Endothelial cell of umbilical vein (primary cell): ENCODE measurements at regions not wholly inside any gene's neighbourhood (a gene's known extent, or its start where the extent isn't known, plus 50 kb on each side); places are given as distances from the start of the nearest gene placed in this dataset.

Experiments
- BruUV-seq: library from RNA; stranded (reverse); fragments of 400-500 nt; replicated peaks from 2 replicates; lab custom pipeline; 2021; lab: Mats Ljungman, UMichigan
- CTCF ChIA-PET: fragments of 300-600, 350-600 bp; sonication (Branson Sonifier 250); formaldehyde crosslinking; loops from one replicate; lab custom pipeline; 2021; ENCODE audit warnings: antibody characterized with exemption, inconsistent platforms; lab: Charles Lee
- POLR2A ChIA-PET: fragments of 300-600, 350-600 bp; sonication (Branson Sonifier 250); formaldehyde crosslinking; loops from one replicate; lab custom pipeline; 2021; ENCODE audit warnings: antibody characterized with exemption, inconsistent platforms; lab: Charles Lee
- DNase-seq: peaks from one replicate; pipeline ENCODE4 v3.0.0-alpha.2; 2011; ENCODE audit warnings: low read depth, low spot score
- FAIRE-seq: peaks from 2 replicates; lab custom pipeline; 2011; peaks lifted over from hg19 to GRCh38; lab: Jason Lieb, UNC
- H2AFZ ChIP-seq: 2 replicates; pipeline ENCODE4 v1.6.0; 2012; ENCODE audit warnings: low read depth, low read length, control low read depth, inconsistent platforms
- H3K27ac ChIP-seq: 2 replicates; pipeline ENCODE4 v1.5.1; 2011; ENCODE audit warnings: low read depth, mild to moderate bottlenecking, control low read depth, low read length, moderate library complexity; ENCODE audit not compliant: insufficient read depth
- H3K27me3 ChIP-seq, 2 experiments: 2 replicates each; pipeline versions ENCODE4 v1.6.0 to v1.6.1; 2011; ENCODE audit warnings: low read length in 2 of 2, mixed read lengths in 1 of 2; ENCODE audit not compliant: control insufficient read depth in 2 of 2, insufficient read depth in 2 of 2
- H3K36me3 ChIP-seq, 2 experiments: 2 replicates in 1 of 2; 3 replicates in 1 of 2; pipeline ENCODE4 v1.5.1; 2011; ENCODE audit warnings: low read length in 2 of 2, mild to moderate bottlenecking in 1 of 2, moderate library complexity in 1 of 2; ENCODE audit not compliant: control insufficient read depth in 2 of 2, insufficient read depth in 2 of 2; ENCODE audit errors: extremely low read depth in 1 of 2
- H3K4me1 ChIP-seq: 3 replicates; pipeline ENCODE4 v1.5.1; 2011; ENCODE audit warnings: mild to moderate bottlenecking, low read length; ENCODE audit not compliant: control insufficient read depth, insufficient read depth; ENCODE audit errors: extremely low read depth
- H3K4me2 ChIP-seq: 2 replicates; pipeline ENCODE4 v1.6.1; 2011; ENCODE audit warnings: low read length, control low read depth, mixed read lengths; ENCODE audit not compliant: insufficient read depth
- H3K4me3 ChIP-seq, 3 experiments: fragments of 200-600 bp in 1 of 3; sonication (generic), shearing (Covaris generic) in 1 of 3; replicated peaks in 1 of 3; 2 replicates each; pipeline ENCODE4 v1.5.1; 2011 to 2016; ENCODE audit warnings: control low read depth in 3 of 3, low read length in 3 of 3, mild to moderate bottlenecking in 2 of 3, inconsistent platforms in 1 of 3, low read depth in 1 of 3, moderate library complexity in 1 of 3; ENCODE audit not compliant: insufficient read depth in 1 of 3
- H3K79me2 ChIP-seq: 2 replicates; pipeline ENCODE4 v1.6.0; 2012; ENCODE audit warnings: low read length, inconsistent platforms; ENCODE audit not compliant: control insufficient read depth, insufficient read depth
- H3K9ac ChIP-seq: replicated peaks from 2 replicates; pipeline ENCODE3; 2011; ENCODE audit warnings: low read length, control low read depth; ENCODE audit not compliant: insufficient read depth; ENCODE audit errors: extremely low read depth
- H3K9me1 ChIP-seq: replicated peaks from 3 replicates; pipeline ENCODE4 v1.6.0; 2011; ENCODE audit warnings: mild to moderate bottlenecking, low read length; ENCODE audit not compliant: control insufficient read depth, insufficient read depth; ENCODE audit errors: extremely low read depth
- H3K9me3 ChIP-seq: replicated peaks from 2 replicates; pipeline ENCODE4 v1.5.1; 2012; ENCODE audit warnings: low read length, inconsistent platforms; ENCODE audit not compliant: control insufficient read depth, insufficient read depth
- H4K20me1 ChIP-seq: replicated peaks from 2 replicates; pipeline ENCODE3; 2011; ENCODE audit warnings: mild to moderate bottlenecking, low read length; ENCODE audit not compliant: control insufficient read depth, insufficient read depth; ENCODE audit errors: extremely low read depth
- EZH2 ChIP-seq: IDR thresholded peaks from 2 replicates; pipeline ENCODE4 v1.6.1; 2012; ENCODE audit warnings: borderline replicate concordance, low read depth, mild to moderate bottlenecking, moderate library complexity, low read length, inconsistent platforms; ENCODE audit not compliant: severe bottlenecking
- FOS ChIP-seq: IDR thresholded peaks from 2 replicates; pipeline ENCODE4 v1.6.1; 2011; ENCODE audit warnings: mild to moderate bottlenecking, low read length, moderate library complexity, borderline replicate concordance; ENCODE audit not compliant: insufficient read depth
- GATA2 ChIP-seq: IDR thresholded peaks from 2 replicates; pipeline ENCODE4 v1.7.0; 2011; ENCODE audit warnings: low read depth, mild to moderate bottlenecking, moderate library complexity, mixed read lengths, low read length; ENCODE audit not compliant: insufficient read length, insufficient read depth
- JUN ChIP-seq: IDR thresholded peaks from 2 replicates; pipeline ENCODE4 v1.6.1; 2011; ENCODE audit warnings: borderline replicate concordance, low read depth; ENCODE audit not compliant: insufficient read length, insufficient read depth
- MYC ChIP-seq: IDR thresholded peaks from one replicate; pipeline ENCODE4 v1.6.1; 2011; ENCODE audit warnings: mild to moderate bottlenecking, low read depth, low read length
- POLR2A ChIP-seq: IDR thresholded peaks from 2 replicates; pipeline ENCODE4 v1.6.1; 2012; ENCODE audit warnings: low read depth, mild to moderate bottlenecking, control low read depth, low read length
- POLR2AphosphoS5 ChIP-seq: IDR thresholded peaks from 2 replicates; pipeline ENCODE4 v1.6.1; 2012; ENCODE audit warnings: low read depth, mild to moderate bottlenecking, control low read depth, low read length, moderate library complexity; ENCODE audit not compliant: insufficient read depth
- dilution Hi-C: fragments of 300-500 bp; cut with MboI; formaldehyde crosslinking; loops from one replicate; pipeline ENCODE4 v1.15.0; 2019; ENCODE audit warnings: low sequenced_read_pairs; ENCODE audit not compliant: extremely low pct_ligation_motif_present
- intact Hi-C: fragments of 100-400 bp; cut with micrococcal nuclease; formaldehyde crosslinking; loops from one replicate; pipeline ENCODE4 v1.10.0; 2022
- TF ChIP-seq, protein P1 (sequence below), 2 donors: IDR thresholded peaks; 1 replicate in 1 of 2; 2 replicates in 1 of 2; pipeline ENCODE4 v1.5.1; 2011; ENCODE audit warnings: low read length in 2 of 2, mild to moderate bottlenecking in 2 of 2, moderate library complexity in 2 of 2, control low read depth in 1 of 2, inconsistent platforms in 1 of 2, low read depth in 1 of 2; ENCODE audit not compliant: insufficient read depth in 1 of 2; ENCODE audit errors: extremely low read depth in 1 of 2
- TF ChIP-seq, protein P2 (sequence below): IDR thresholded peaks from 2 replicates; pipeline ENCODE4 v1.6.1; 2011; ENCODE audit not compliant: insufficient read depth, insufficient read length

DNA sequence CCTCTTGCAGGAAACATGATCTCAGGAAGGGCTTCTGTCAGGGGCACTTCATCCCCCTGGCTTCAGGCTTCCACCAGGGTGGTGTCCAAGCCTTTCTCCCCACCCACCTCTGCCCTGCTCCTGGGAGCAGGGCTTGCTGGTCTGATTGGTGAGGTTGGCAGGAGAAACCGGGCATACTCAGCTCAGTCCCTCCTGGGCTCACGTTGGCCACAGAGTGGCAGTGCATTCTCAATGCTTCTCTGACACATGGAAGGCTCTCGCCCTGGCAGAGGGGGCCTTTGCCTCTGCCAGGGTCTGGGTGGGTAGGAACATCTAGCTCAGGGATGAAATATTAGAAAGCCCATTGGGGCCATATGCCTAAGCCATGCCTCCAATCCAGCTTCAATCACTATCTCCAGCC, 142.8 kb downstream of the AXIN2 start:
- Histone ChIP-seq H4K20me1 (no peaks in the 10 kb centered on the region), H3K4me1 (no peaks in the 10 kb centered on the region), H3K36me3 (no peaks in the 10 kb centered on the region), H3K9me3 (no peaks in the 10 kb centered on the region), H3K4me2 (no peak overlapping the region), H3K27ac (no peak overlapping the region), H3K79me2 (no peaks in the 10 kb centered on the region), H2AFZ (no peak overlapping the region), H3K27me3 (peaks cover 0 to 3% of the 10 kb centered on the region in 2 experiments), H3K9ac (no peak overlapping the region), H3K4me3 (no peak overlapping the region), H3K9me1 (no peaks in the 10 kb centered on the region)
- FAIRE-seq (no peak), DNase-seq (no peak)
- ChIA-PET POLR2A (no interaction called here), CTCF (interaction anchor here (0.6 to 1.0 kb wide), 2 partner anchors 747 to 1963 kb away, joined by 3 read pairs; no protein-coding TSS in a partner anchor)
- no peak for TF ChIP-seq JUN
- TF ChIP-seq, protein P1, sequence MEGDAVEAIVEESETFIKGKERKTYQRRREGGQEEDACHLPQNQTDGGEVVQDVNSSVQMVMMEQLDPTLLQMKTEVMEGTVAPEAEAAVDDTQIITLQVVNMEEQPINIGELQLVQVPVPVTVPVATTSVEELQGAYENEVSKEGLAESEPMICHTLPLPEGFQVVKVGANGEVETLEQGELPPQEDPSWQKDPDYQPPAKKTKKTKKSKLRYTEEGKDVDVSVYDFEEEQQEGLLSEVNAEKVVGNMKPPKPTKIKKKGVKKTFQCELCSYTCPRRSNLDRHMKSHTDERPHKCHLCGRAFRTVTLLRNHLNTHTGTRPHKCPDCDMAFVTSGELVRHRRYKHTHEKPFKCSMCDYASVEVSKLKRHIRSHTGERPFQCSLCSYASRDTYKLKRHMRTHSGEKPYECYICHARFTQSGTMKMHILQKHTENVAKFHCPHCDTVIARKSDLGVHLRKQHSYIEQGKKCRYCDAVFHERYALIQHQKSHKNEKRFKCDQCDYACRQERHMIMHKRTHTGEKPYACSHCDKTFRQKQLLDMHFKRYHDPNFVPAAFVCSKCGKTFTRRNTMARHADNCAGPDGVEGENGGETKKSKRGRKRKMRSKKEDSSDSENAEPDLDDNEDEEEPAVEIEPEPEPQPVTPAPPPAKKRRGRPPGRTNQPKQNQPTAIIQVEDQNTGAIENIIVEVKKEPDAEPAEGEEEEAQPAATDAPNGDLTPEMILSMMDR (IDR thresholded peaks at IDR 0.05; ENCODE audit: extremely low read depth in 1 of 2, insufficient read depth in 1 of 2, low read depth in 1 of 2, low read length in 2 of 2) = no peak
- no TSS peak for BruUV-seq
- intact Hi-C loops (no loop called here), dilution Hi-C loops (no loop called here)

DNA sequence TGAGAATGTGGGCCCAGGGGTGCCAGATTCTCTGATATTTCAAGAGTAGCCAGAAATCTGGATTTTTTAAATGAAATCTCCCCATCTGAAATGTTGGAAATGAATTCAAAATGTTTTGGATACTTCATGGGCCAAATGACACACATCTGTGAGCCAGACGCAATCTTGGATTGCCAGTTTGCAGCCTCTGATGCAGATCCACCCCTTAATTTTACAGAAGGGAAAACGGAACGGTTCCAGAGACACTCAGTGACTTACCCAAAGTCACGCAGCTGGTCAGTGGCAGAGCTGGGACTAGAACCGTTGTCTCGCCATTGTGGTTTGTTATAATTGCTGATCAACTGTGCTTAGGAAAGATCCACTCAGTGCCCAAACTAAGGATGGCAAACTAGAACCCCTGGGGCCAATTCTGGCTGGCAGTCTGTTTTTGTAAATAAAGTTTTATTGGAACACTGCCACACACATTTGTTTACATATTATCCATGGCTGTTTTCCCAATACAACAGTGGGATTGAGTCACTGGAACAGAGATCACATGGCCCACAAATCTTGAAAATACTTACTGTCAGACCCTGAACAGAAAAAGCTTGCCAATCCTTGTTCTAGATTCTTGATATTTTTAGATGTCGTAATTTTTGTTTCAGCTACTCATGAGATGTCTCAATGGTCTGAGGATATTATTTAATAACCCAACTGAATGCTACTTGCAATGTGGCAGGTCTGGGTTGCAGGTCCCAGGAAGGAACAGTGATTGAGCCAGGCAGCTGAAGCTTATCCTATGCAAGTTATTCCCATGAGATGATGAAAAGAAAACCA, 143.8 kb downstream of the AXIN2 start:
- dilution Hi-C loops (no loop called here), intact Hi-C loops (no loop called here)
- Histone ChIP-seq H3K9me1 (no peaks in the 10 kb centered on the region), H3K27ac (no peak overlapping the region), H3K79me2 (no peaks in the 10 kb centered on the region), H3K9ac (no peak overlapping the region), H2AFZ (no peak overlapping the region), H3K36me3 (no peaks in the 10 kb centered on the region), H3K4me2 (no peak overlapping the region), H3K27me3 (peaks cover 0 to 3% of the 10 kb centered on the region in 2 experiments), H3K4me1 (no peaks in the 10 kb centered on the region), H4K20me1 (no peaks in the 10 kb centered on the region), H3K4me3 (no peak overlapping the region), H3K9me3 (no peaks in the 10 kb centered on the region)
- BruUV-seq = no TSS peak
- FAIRE-seq (no peak), DNase-seq (no peak)
- TF ChIP-seq GATA2 (no peak), EZH2 (no peak), JUN (no peak), MYC (no peak), FOS (no peak), POLR2A (no peak), POLR2AphosphoS5 (no peak)
- TF ChIP-seq, protein P2, sequence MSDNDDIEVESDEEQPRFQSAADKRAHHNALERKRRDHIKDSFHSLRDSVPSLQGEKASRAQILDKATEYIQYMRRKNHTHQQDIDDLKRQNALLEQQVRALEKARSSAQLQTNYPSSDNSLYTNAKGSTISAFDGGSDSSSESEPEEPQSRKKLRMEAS = no peak
- TF ChIP-seq, protein P1 (IDR thresholded peaks at IDR 0.05; ENCODE audit: extremely low read depth in 1 of 2, insufficient read depth in 1 of 2, low read depth in 1 of 2, low read length in 2 of 2) = no peak
- CTCF ChIA-PET = no interaction called here
- POLR2A ChIA-PET = no interaction called here
